ENCODE measurements at regions not wholly inside any gene's neighbourhood (a gene's known extent, or its start where the extent isn't known, plus 50 kb on each side); places are given as distances from the start of the nearest gene placed in this dataset.

- no peak for DNase-seq
Measured at GRCh38 chr6:137434640-137435039, 59.6 kb downstream of the OLIG3 start.

- DNase-seq = no peak
Measured at GRCh38 chr6:137432054-137432611, 62.1 kb downstream of the OLIG3 start.

GRCh38 chr6:137430954-137431353 is 63.2 kb downstream of the OLIG3 start:
- no peak for DNase-seq

- DNase-seq = no peak
Measured at GRCh38 chr6:137427656-137428290, 66.4 kb downstream of the OLIG3 start.

- DNase-seq = no peak
Measured at GRCh38 chr6:137426007-137426689, 68.0 kb downstream of the OLIG3 start.

- DNase-seq = no peak
Measured at GRCh38 chr6:137424251-137424650, 69.9 kb downstream of the OLIG3 start.

- DNase-seq = no peak
Measured at GRCh38 chr6:137423451-137424168, 70.6 kb downstream of the OLIG3 start.

- no peak for DNase-seq
Measured at GRCh38 chr6:137417396-137417795, 76.8 kb downstream of the OLIG3 start.

- no peak for DNase-seq
Measured at GRCh38 chr6:137416376-137417109, 77.7 kb downstream of the OLIG3 start.

GRCh38 chr6:137415834-137416190 is 78.4 kb downstream of the OLIG3 start:
- DNase-seq = no peak

- DNase-seq = peak; percentile 68
Measured at GRCh38 chr6:137415127-137415833, 78.9 kb downstream of the OLIG3 start.

- DNase-seq = no peak
Measured at GRCh38 chr6:137414599-137414998, 79.6 kb downstream of the OLIG3 start.

- no peak for DNase-seq
Measured at GRCh38 chr6:137413482-137413881, 80.7 kb downstream of the OLIG3 start.

GRCh38 chr6:137412562-137412961 is 81.6 kb downstream of the OLIG3 start:
- no peak for DNase-seq

- no peak for DNase-seq
Measured at GRCh38 chr6:137409266-137409777, 84.9 kb downstream of the OLIG3 start.

GRCh38 chr6:137407816-137408215 is 86.4 kb downstream of the OLIG3 start:
- DNase-seq = no peak

GRCh38 chr6:137405806-137406205 is 88.4 kb downstream of the OLIG3 start:
- no peak for DNase-seq

GRCh38 chr6:137403855-137404254 is 90.3 kb downstream of the OLIG3 start:
- DNase-seq = no peak

GRCh38 chr6:137403443-137403842 is 90.8 kb downstream of the OLIG3 start:
- no peak for DNase-seq

GRCh38 chr6:137402143-137402680 is 92.0 kb downstream of the OLIG3 start:
- DNase-seq = no peak

GRCh38 chr6:137401088-137401487 is 93.1 kb downstream of the OLIG3 start:
- no peak for DNase-seq

GRCh38 chr6:137399881-137400443 is 94.2 kb downstream of the OLIG3 start:
- DNase-seq = peak; percentile 14

Data from activated naive CD4-positive, alpha-beta T cell treated with Interleukin-2 at 50 U/mL for 16 hours (primary cell).